ENCODE measurements at regions not wholly inside any gene's neighbourhood (a gene's known extent, or its start where the extent isn't known, plus 50 kb on each side); places are given as distances from the start of the nearest gene placed in this dataset.

DNA sequence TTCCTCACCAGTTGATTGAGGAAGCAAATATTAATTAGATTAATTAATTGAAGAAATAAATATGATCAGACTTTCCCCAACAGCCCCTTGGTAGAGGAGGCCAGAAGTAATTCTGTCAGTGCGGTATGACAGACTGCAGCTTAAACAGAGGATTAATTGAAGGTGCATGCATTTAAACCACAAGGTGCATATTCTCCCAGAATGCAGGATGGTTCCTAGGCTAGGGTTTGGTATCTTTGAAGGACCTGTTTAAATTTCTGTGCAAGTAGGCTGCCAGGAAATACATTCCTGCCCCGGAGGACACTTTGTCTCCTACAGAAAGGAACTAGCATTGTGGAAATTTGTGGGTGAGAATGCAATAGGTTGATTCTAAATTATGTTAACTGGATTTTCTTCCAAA, 50.5 kb upstream of the PALM2AKAP2 start (continued):
- TF ChIP-seq, protein P1, sequence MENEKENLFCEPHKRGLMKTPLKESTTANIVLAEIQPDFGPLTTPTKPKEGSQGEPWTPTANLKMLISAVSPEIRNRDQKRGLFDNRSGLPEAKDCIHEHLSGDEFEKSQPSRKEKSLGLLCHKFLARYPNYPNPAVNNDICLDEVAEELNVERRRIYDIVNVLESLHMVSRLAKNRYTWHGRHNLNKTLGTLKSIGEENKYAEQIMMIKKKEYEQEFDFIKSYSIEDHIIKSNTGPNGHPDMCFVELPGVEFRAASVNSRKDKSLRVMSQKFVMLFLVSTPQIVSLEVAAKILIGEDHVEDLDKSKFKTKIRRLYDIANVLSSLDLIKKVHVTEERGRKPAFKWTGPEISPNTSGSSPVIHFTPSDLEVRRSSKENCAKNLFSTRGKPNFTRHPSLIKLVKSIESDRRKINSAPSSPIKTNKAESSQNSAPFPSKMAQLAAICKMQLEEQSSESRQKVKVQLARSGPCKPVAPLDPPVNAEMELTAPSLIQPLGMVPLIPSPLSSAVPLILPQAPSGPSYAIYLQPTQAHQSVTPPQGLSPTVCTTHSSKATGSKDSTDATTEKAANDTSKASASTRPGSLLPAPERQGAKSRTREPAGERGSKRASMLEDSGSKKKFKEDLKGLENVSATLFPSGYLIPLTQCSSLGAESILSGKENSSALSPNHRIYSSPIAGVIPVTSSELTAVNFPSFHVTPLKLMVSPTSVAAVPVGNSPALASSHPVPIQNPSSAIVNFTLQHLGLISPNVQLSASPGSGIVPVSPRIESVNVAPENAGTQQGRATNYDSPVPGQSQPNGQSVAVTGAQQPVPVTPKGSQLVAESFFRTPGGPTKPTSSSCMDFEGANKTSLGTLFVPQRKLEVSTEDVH (IDR thresholded peaks at IDR 0.05; ENCODE audit: low read depth, partially characterized antibody) = no peak
- TF ChIP-seq, protein P2, sequence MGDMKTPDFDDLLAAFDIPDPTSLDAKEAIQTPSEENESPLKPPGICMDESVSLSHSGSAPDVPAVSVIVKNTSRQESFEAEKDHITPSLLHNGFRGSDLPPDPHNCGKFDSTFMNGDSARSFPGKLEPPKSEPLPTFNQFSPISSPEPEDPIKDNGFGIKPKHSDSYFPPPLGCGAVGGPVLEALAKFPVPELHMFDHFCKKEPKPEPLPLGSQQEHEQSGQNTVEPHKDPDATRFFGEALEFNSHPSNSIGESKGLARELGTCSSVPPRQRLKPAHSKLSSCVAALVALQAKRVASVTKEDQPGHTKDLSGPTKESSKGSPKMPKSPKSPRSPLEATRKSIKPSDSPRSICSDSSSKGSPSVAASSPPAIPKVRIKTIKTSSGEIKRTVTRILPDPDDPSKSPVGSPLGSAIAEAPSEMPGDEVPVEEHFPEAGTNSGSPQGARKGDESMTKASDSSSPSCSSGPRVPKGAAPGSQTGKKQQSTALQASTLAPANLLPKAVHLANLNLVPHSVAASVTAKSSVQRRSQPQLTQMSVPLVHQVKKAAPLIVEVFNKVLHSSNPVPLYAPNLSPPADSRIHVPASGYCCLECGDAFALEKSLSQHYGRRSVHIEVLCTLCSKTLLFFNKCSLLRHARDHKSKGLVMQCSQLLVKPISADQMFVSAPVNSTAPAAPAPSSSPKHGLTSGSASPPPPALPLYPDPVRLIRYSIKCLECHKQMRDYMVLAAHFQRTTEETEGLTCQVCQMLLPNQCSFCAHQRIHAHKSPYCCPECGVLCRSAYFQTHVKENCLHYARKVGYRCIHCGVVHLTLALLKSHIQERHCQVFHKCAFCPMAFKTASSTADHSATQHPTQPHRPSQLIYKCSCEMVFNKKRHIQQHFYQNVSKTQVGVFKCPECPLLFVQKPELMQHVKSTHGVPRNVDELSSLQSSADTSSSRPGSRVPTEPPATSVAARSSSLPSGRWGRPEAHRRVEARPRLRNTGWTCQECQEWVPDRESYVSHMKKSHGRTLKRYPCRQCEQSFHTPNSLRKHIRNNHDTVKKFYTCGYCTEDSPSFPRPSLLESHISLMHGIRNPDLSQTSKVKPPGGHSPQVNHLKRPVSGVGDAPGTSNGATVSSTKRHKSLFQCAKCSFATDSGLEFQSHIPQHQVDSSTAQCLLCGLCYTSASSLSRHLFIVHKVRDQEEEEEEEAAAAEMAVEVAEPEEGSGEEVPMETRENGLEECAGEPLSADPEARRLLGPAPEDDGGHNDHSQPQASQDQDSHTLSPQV (IDR thresholded peaks at IDR 0.05) = no peak
- TF ChIP-seq, protein P3, sequence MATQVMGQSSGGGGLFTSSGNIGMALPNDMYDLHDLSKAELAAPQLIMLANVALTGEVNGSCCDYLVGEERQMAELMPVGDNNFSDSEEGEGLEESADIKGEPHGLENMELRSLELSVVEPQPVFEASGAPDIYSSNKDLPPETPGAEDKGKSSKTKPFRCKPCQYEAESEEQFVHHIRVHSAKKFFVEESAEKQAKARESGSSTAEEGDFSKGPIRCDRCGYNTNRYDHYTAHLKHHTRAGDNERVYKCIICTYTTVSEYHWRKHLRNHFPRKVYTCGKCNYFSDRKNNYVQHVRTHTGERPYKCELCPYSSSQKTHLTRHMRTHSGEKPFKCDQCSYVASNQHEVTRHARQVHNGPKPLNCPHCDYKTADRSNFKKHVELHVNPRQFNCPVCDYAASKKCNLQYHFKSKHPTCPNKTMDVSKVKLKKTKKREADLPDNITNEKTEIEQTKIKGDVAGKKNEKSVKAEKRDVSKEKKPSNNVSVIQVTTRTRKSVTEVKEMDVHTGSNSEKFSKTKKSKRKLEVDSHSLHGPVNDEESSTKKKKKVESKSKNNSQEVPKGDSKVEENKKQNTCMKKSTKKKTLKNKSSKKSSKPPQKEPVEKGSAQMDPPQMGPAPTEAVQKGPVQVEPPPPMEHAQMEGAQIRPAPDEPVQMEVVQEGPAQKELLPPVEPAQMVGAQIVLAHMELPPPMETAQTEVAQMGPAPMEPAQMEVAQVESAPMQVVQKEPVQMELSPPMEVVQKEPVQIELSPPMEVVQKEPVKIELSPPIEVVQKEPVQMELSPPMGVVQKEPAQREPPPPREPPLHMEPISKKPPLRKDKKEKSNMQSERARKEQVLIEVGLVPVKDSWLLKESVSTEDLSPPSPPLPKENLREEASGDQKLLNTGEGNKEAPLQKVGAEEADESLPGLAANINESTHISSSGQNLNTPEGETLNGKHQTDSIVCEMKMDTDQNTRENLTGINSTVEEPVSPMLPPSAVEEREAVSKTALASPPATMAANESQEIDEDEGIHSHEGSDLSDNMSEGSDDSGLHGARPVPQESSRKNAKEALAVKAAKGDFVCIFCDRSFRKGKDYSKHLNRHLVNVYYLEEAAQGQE (IDR thresholded peaks at IDR 0.05; ENCODE audit: low read depth, low read length) = no peak
- TF ChIP-seq ZZZ3 (IDR thresholded peaks at IDR 0.05; ENCODE audit: control insufficient read depth, insufficient read length, low read depth) = no peak
- no peak for TF ChIP-seq CEBPB (IDR thresholded peaks at IDR 0.05; ENCODE audit: borderline replicate concordance in 1 of 2, low read depth in 2 of 2, low read length in 2 of 2)
- no peak for TF ChIP-seq GATAD2B (conservative IDR thresholded peaks at IDR 0.05; ENCODE audit: low read depth)
- TF ChIP-seq SMC3 (IDR thresholded peaks at IDR 0.05; ENCODE audit: borderline replicate concordance, low read length) = no peak
- TF ChIP-seq FOXM1 (IDR thresholded peaks at IDR 0.05; ENCODE audit: low read depth, low read length) = no peak
- no peak for TF ChIP-seq RBBP5 (conservative IDR thresholded peaks at IDR 0.05)
- TF ChIP-seq MEF2A (IDR thresholded peaks at IDR 0.05; ENCODE audit: insufficient read depth, low read depth, low read length) = no peak
- TF ChIP-seq FOS (IDR thresholded peaks at IDR 0.05; ENCODE audit: borderline replicate concordance, extremely low read depth, insufficient read length) = no peak
- no peak for TF ChIP-seq HCFC1 (IDR thresholded peaks at IDR 0.05; ENCODE audit: low read length)
